ENCODE measurements at regions not wholly inside any gene's neighbourhood (a gene's known extent, or its start where the extent isn't known, plus 50 kb on each side); places are given as distances from the start of the nearest gene placed in this dataset.

GRCh38 chr9:129557192-129558036, 63.5 kb downstream of the C9orf50 start:
- Mint-ChIP-seq H3K27me3 (no peaks in the 10 kb centered on the region), H3K4me1 (ENCODE audit: unreplicated experiment) (peaks cover 51% of the 10 kb centered on the region), H3K4me3 (peak overlapping the region; percentile 60)

GRCh38 chr9:129556491-129557191, 64.3 kb downstream of the C9orf50 start:
- Mint-ChIP-seq H3K27ac (peak overlapping the region; percentile 85), H3K27me3 (no peaks in the 10 kb centered on the region), H3K4me3 (peak overlapping the region; percentile 60), H3K4me1 (ENCODE audit: unreplicated experiment) (peaks cover 49% of the 10 kb centered on the region), H3K36me3 (no peaks in the 10 kb centered on the region), H3K9me3 (no peaks in the 10 kb centered on the region)
- no peak for DNase-seq (ENCODE audit: extremely low spot score, unreplicated experiment)
- TF ChIP-seq CTCF (conservative IDR thresholded peaks at IDR 0.05) = no peak

More at GRCh38 chr9:129557192-129558036, 63.5 kb downstream of the C9orf50 start:
- no peaks in the 10 kb centered on the region for H3K36me3 Mint-ChIP-seq
- peak overlapping the region; percentile 85 for H3K27ac Mint-ChIP-seq
- H3K9me3 Mint-ChIP-seq = no peaks in the 10 kb centered on the region
- peak; percentile 88 for DNase-seq (ENCODE audit: extremely low spot score, unreplicated experiment)
- no peak for TF ChIP-seq CTCF (conservative IDR thresholded peaks at IDR 0.05)

GRCh38 chr9:129555512-129556215, 65.2 kb downstream of the C9orf50 start:
- no peaks in the 10 kb centered on the region for H3K27me3 Mint-ChIP-seq
- no peaks in the 10 kb centered on the region for H3K9me3 Mint-ChIP-seq
- peak overlapping the region; percentile 23 for H3K27ac Mint-ChIP-seq
- no peak for TF ChIP-seq CTCF (conservative IDR thresholded peaks at IDR 0.05)
- H3K4me3 Mint-ChIP-seq = no peak overlapping the region
- H3K36me3 Mint-ChIP-seq = no peaks in the 10 kb centered on the region
- peaks cover 39% of the 10 kb centered on the region for H3K4me1 Mint-ChIP-seq (ENCODE audit: unreplicated experiment)
- DNase-seq (ENCODE audit: extremely low spot score, unreplicated experiment) = no peak

- Mint-ChIP-seq H3K27me3 (no peaks in the 10 kb centered on the region), H3K9me3 (no peaks in the 10 kb centered on the region), H3K36me3 (no peaks in the 10 kb centered on the region), H3K4me1 (ENCODE audit: unreplicated experiment) (peaks cover 30% of the 10 kb centered on the region), H3K4me3 (no peak overlapping the region), H3K27ac (no peak overlapping the region)
- DNase-seq (ENCODE audit: extremely low spot score, unreplicated experiment) = no peak
- TF ChIP-seq CTCF (conservative IDR thresholded peaks at IDR 0.05) = no peak
Observed at GRCh38 chr9:129554649-129555048, 66.3 kb downstream of the C9orf50 start.

- Mint-ChIP-seq H3K36me3 (no peaks in the 10 kb centered on the region), H3K9me3 (no peaks in the 10 kb centered on the region), H3K4me1 (ENCODE audit: unreplicated experiment) (peaks cover 31% of the 10 kb centered on the region), H3K27me3 (no peaks in the 10 kb centered on the region), H3K27ac (no peak overlapping the region), H3K4me3 (no peak overlapping the region)
- no peak for DNase-seq (ENCODE audit: extremely low spot score, unreplicated experiment)
- no peak for TF ChIP-seq CTCF (conservative IDR thresholded peaks at IDR 0.05)
Observed at GRCh38 chr9:129553277-129553676, 67.6 kb downstream of the C9orf50 start.
